Stimulated activated CD4-positive, alpha-beta T cell treated with anti-CD3 and anti-CD28 coated beads, TNF-alpha, amount 100 ng/mL, for 48 hours (primary cell): ENCODE measurements at regions not wholly inside any gene's neighbourhood (a gene's known extent, or its start where the extent isn't known, plus 50 kb on each side); places are given as distances from the start of the nearest gene placed in this dataset.
"Not testable (repeated sequence)": the region's sequence is repeated elsewhere in the genome, so short reads cannot be mapped to it uniquely, and the experiment has no call there.

Source experiments
- DNase-seq, 3 donors: peaks; one replicate each; pipeline ENCODE4 v3.0.0-alpha.2; 2020; ENCODE audit warnings: low read depth in 3 of 3

DNA sequence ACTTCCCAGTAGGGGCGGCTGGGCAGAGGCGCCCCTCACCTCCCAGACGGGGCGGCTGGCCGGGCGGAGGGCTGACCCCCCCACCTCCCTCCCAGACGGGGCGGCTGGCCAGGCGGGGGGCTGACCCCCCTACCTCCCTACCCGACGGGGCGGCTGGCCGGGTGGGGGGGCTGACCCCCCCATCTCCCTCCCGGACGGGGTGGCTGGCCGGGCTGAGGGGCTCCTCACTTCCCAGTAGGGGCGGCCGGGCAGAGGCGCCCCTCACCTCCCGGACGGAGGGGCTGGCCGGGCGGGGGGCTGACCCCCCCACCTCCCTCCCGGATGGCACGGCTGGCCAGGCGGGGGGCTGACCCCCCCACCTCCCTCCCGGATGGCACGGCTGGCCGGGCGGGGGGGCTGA, 508.1 kb upstream of the PHF14 start:
- not testable (repeated sequence) for DNase-seq

GRCh38 chr7:10468908-10469307, 504.8 kb upstream of the PHF14 start:
- no peak for DNase-seq

- no peak for DNase-seq
Observed at GRCh38 chr7:10469476-10469875, 504.2 kb upstream of the PHF14 start.

DNA sequence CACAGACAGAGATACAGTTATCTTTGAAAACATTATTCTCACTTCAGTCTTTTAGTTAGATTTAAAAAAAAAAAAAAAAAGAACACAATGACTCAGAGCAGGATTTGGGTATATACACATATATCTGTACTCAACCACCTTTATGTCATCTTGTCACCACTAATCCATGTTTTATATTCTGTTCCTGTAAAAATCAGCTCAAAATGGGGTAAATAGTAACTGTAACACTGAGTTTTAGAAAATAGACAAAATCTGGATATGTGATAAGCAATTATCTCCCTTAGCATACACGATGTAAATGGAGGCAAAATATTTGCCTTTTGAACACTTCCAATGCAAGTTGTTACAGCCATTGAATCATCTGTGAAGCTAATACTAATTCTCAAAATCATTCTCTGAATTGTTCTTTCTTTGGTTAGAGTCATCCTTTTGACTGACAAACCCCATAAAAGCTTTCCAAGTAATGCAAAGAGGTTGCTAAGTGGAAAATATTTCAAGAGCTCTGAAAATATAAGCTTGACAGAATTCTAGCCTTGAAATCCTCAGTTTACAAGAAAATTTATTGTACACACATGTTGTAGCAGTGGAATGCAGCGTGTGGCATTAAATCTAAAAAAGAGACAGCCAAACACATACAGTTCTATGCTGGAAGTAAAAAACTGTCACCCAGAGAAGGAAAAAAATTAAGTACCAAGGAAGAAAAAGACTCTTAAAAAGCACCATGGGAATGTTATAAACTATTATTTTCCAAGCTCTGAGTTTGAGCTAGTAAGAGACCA, 502.2 kb upstream of the PHF14 start:
- no peak for DNase-seq

DNA sequence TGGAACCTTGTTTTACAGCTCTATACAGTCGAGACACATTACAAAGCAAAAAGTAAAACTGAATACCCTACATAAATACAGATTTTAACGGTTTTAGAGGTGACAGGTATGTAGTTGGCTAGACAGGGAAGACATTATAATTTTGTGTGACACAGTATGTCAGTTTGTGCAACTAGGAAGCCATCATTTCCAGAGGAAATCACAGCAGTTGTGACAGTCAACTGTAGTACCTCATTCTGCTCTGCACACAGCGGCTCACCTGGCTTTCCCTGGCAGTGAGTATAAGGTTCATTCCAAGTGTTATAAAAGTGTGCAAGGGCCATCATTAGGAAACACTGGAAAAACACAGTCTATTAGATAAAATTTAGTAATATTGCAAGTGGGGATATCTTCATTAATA, 501.6 kb upstream of the PHF14 start:
- no peak for DNase-seq

DNA sequence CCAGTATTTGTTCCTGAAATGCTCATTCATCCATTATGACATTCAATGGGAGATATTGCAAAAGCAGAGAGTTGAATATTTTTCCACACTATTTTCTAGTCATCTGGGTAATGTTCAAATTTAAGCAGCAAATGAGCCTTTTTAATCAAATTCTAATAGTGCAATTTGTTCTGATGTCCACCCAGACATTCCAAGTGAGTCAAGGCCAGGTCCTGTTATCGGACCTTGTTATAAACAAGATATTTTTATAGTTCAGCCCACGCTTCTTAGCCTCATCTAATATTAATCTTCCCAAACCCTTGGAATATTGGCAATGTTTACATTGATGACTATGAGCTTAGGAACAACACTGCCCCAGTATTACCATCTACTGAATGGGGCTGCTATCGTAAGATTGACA, 500.1 kb upstream of the PHF14 start:
- no peak for DNase-seq

- no peak for DNase-seq
Observed at GRCh38 chr7:10474048-10474447, 499.6 kb upstream of the PHF14 start.

- no peak for DNase-seq
Observed at GRCh38 chr7:10475940-10476641, 497.6 kb upstream of the PHF14 start.

DNA sequence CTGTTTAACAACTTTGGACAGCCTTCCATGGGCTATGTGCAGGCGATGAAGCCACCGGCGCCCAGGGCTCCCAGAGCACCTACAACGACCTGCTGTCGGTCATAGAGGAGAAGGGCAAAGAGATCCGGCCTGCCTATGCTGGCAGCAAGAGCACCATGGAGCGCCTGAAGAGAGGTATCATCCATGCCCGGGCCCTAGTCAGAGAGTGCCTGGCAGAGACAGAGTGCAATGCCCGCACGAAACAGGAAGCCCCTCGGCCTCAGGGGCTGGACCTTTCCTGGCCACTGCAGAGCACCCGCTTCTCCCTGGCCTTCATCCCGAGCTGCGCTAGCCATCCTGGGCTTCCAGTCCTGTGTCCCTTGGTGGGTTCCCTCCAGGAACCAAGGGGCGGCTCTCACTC, 497.0 kb upstream of the PHF14 start:
- no peak for DNase-seq

GRCh38 chr7:10483671-10484070, 490.0 kb upstream of the PHF14 start:
- no peak for DNase-seq

GRCh38 chr7:10484767-10485166, 488.9 kb upstream of the PHF14 start:
- DNase-seq: no peak

DNA sequence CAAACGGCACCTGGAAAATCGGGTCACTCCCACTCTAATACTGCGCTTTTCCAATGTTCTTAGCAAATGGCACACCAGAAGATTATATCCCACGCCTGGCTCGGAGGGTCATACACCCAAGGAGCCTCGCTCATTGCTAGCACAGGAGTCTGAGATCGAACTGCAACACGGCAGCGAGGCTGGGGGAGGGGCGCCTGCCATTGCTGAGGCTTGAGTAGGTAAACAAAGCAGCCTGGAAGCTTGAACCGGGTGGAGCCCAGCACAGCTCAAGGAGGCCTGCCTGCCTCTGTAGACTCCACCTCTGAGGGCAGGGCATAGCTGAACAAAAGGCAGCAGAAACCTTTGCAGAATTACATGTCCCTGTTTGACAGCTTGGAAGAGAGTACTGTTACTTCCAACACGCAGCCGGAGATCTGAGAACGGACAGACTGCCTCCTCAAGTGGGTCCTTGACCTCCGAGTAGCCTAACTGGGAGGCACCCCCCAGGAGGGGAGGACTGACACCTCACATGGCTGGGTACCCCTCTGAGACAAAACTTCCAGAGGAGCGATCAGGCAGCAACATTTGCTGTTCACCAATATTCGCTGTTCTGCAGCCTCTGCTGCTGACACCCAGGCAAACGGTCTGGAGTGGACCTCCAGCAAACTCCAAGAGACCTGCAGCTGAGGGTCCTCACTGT, 472.3 kb upstream of the PHF14 start:
- not testable (repeated sequence) for DNase-seq

- DNase-seq: no peak
Observed at GRCh38 chr7:10507032-10507431, 466.6 kb upstream of the PHF14 start.

DNA sequence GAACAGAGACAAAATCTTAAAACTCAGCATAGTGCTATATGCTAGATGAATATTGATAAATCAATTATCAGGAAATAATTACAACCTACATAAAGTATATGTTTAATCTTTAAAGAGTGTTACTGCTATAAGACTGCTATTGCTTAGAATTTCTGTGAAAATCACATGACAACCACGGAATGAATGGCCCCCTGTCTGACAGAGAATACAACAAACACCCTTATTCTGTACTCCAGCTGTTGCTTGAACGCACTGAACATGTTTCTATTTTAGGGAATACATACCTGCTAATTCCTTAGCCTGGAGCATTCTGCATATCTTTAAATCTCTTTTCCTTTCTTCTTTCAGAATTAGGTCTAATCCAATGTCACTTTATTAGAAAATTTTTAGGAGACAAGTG, 452.4 kb upstream of the PHF14 start:
- DNase-seq: no peak

DNA sequence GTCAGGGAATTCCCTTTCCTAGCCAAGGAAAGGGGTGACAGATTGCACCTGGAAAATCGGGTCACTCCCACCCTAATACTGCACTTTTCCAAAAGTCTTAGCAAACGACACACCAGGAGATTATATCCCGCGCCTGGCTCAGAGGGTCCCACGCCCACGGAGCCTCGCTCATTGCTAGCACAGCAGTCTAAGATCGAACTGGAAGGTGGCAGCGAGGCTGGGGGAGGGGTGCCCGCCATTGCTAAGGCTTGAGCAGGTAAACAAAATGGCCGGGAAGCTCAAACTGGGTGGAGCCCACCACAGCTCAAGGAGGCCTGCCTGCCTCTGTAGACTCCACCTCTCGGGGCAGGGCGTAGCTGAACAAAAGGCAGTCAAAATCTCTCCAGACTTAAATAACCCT, 440.2 kb upstream of the PHF14 start:
- not testable (repeated sequence) for DNase-seq

DNA sequence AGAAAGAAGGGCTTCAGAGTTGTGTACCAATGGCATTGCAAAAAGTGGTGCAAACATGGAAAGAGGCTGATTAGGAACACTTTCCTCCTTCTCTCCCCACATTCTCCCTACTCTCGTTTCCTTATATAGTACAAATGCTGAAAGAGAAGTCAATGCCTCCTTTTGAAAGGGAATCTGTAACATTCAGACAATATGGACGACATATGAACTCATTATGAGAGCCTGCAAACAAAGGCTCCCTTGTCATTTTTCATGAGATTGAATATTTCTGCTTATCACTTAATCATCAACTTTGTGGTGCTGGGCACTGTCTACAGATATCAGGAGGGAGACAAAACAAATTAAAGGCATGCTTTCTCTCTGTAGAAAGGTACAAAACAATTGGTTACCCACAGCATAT, 437.1 kb upstream of the PHF14 start:
- no peak for DNase-seq

DNA sequence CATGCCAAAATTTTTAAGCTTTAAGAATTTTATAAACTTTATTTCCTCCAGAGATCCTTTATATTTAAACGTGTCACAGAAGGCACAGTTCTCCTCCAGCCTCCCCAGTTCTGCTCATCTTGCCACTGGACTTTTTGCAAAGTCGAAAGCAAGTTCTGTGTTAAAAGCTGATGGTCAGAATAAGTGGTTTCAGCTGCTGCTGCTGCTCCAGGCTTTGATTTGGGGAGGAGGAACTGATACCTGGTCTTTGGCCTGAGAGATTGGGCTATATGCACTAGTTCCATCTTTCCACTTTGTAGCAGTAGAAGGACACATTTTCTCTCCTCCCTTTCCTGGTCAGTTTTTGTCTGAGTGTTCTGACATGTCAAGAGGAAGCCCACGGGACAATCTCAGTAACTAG, 435.9 kb upstream of the PHF14 start:
- DNase-seq: no peak

DNA sequence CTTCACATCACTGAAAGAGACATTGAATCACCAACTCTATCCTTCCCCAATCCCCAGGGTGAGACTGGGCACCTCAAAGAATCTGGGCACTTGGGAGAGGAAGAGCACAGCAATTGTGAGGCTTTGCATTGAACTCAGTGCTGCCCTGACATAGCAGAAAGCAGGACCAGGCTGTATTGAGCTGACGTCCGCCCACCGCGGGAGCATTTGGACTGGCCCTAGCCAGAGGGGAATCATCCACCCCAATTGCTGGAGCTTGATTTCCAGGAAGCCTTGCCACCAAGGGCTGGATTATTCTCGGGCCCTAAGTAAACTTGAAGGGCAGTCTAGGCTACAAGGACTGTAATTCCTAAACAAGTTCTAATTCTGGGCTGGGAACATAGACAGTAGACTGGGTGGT, 416.3 kb upstream of the PHF14 start:
- no peak for DNase-seq

- no peak for DNase-seq
Observed at GRCh38 chr7:10560497-10560896, 413.2 kb upstream of the PHF14 start.

GRCh38 chr7:10568891-10569290, 404.8 kb upstream of the PHF14 start:
- DNase-seq: no peak

DNA sequence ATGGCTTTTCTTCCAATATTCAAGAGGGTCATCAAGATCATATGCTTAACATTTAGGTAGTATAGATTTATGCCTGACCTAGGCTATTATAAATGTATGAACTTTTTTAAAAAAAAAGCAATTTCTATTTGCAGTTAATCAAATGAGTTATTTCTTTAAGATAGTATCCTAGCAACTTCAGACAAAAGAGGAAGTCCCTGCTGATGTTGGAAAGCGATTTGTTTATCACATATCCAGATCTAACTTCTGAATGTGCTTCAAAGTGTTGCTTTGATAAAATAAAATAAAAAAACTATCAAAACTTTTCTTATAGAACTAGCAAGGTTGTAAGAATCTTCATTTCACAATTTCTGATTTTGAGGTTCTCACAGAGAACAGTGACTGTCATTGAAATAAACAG, 401.9 kb upstream of the PHF14 start:
- DNase-seq: no peak

GRCh38 chr7:10577866-10578374, 395.8 kb upstream of the PHF14 start:
- no peak for DNase-seq

GRCh38 chr7:10579561-10579960, 394.1 kb upstream of the PHF14 start:
- DNase-seq: no peak
